ENCODE measurements at regions not wholly inside any gene's neighbourhood (a gene's known extent, or its start where the extent isn't known, plus 50 kb on each side); places are given as distances from the start of the nearest gene placed in this dataset.

GRCh38 chr5:5634817-5635216 is 212.3 kb downstream of the ICE1 start:
- no peak for DNase-seq
- ATAC-seq = no peak

DNA sequence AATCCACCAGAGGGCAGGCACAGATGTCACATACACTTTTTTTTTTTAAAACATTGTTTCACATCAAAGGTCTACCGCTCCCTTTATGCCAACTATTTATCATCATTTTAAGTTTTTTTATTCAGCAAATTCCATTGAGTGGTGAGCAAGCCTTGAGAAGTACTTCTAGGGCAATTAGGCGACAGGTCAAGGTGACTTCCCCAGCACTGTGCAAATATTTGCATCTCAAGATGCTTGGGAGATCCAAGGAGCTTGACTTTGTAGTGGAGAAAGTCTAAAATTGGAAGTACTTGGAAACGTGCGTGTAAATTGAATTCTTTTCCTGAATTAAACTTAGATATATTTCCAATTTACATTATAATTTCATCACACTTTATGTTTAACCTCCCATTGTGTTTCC is 211.1 kb downstream of the ICE1 start:
- ATAC-seq (no peak), DNase-seq (no peak)

GRCh38 chr5:5632678-5633077 is 210.2 kb downstream of the ICE1 start:
- no peak for ATAC-seq
- DNase-seq = no peak

GRCh38 chr5:5629607-5629978 is 207.1 kb downstream of the ICE1 start:
- ATAC-seq (no peak), DNase-seq (no peak)

GRCh38 chr5:5628866-5629606 is 206.6 kb downstream of the ICE1 start:
- ATAC-seq = no peak

GRCh38 chr5:5626412-5626811 is 203.9 kb downstream of the ICE1 start:
- ATAC-seq (no peak), DNase-seq (no peak)

More at GRCh38 chr5:5628866-5629606, 206.6 kb downstream of the ICE1 start:
- DNase-seq = no peak

- no peak for ATAC-seq
- no peak for DNase-seq
Measured at GRCh38 chr5:5625491-5625890, 203.0 kb downstream of the ICE1 start.

- no peak for DNase-seq
Measured at GRCh38 chr5:5623397-5623796, 200.9 kb downstream of the ICE1 start.

GRCh38 chr5:5622806-5623205 is 200.3 kb downstream of the ICE1 start:
- no peak for ATAC-seq

More at GRCh38 chr5:5623397-5623796, 200.9 kb downstream of the ICE1 start:
- ATAC-seq = no peak

DNA sequence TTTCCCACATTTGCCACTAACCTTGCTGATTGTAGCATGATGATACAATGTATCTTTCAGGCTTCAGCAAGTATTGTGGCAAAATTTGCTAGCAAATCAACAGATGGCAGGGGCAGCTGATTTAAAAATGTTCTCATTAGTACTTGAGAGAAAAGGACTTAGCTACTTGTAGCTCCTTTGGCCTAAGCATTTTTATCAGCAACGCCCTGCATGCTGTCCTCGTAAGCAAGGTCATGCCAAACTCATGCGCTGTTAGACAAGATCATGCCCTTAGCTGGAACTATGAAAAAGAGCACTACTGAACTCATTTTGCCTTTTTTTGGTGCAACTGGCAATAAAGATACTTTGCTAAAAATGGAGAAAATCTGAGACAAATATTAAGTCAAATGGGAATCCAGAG is 197.1 kb downstream of the ICE1 start:
- ATAC-seq (no peak), DNase-seq (no peak)

More at GRCh38 chr5:5622806-5623205, 200.3 kb downstream of the ICE1 start:
- DNase-seq = no peak

- ATAC-seq (no peak), DNase-seq (no peak)
Measured at GRCh38 chr5:5617024-5617423, 194.5 kb downstream of the ICE1 start.

- no peak for ATAC-seq
- DNase-seq = no peak
Measured at GRCh38 chr5:5616247-5616895, 193.9 kb downstream of the ICE1 start.

DNA sequence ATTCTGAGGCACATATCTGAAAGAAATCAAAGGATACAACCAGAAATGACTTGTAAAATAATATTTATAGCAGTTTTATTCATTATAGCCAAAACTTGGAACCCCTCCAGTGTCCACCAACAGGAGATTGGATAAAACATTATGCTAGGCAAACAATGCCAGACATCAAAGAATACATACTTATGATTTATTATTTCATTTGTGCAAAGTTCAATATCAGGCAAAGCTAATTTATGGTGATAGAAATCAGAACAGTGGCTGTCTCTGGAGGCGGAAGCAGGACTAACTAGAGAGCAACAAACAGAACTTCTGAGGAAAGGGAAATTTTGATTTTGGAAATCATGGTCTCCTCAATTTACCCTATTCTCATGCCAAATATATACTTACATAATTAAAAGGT is 193.1 kb downstream of the ICE1 start:
- ATAC-seq (no peak), DNase-seq (no peak)

DNA sequence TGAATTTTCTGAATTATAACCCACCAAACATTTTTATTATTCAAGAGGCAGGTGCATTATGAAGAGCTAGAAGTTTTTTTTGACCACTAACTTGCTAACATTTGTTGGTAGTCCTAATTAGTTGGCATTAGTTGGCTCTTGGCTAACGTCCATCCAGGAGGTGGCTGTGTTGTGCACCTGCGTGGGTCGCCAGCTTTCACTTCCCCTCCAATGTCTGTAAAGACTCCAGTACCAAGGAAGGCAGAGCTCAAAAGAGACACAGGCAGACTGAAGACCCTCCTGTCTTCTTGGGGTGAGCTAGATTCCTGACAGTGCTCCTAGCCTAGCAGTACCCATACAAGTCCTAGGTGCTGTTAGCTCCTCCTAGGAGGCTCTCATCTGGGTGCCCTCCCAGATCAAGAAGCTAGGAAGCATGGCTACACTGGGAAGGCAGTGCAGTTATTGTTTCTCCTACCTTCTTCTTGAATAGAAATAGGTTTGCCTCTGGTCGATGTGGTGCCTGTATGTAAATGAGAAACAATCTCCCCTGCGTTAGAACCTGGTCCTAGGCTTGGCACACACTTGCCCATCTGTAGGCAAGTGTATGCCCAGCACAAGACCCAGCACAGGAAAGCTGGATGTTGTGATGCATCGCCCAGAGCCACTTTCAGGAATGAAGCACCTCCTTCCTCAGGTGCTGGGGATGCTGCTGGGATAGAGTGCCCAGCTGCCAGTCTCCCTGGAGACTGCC is 190.9 kb downstream of the ICE1 start:
- DNase-seq (no peak), ATAC-seq (no peak)

- no peak for ATAC-seq
- DNase-seq = no peak
Measured at GRCh38 chr5:5612096-5612495, 189.6 kb downstream of the ICE1 start.

DNA sequence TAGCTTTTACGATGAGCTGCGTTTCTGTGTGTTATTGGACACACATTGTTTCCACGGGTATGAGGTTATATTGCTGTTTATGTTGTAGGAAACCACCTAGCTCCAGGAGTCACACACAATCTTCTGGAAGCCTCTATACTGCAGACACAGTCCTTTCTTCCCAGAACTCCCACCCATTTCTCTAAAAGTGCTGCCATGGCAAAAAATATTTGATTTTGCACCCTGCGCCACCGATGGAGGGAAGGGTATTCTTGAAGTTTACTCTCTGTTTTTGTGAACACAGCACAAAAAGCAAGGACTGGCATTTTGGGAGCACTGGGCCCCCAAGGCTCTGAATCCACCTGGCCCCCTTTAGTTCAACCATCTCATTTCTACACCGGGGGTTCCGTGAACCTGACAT is 187.5 kb downstream of the ICE1 start:
- ATAC-seq = no peak
- no peak for DNase-seq

DNA sequence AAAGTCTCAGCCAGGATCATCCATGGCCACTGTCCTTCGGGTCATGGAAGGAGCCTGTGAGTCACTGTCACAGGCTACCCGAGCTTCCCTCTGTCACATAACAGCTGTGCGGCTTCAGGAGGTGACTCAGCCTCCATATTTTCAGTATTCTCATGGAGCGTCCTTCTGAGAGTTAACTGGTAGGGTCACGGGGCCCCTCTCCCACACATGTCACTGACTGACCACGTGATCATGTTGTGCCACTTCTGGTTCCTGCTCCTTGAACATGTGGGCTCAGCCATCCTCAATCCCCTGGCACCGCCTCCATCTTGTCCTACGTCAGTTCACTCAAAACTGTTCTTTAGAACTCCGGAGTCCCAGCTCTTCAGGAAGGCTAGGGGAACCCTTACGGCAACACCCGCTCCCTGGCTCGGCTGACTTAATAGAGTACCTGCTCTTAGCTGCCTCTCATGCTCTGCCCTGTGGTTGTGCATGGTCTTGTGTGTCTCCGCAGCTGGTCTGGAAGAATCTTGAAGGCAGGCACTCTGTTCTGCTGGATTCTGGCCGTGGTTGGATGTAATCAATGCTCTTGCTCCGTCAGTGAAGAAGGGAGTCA is 182.8 kb downstream of the ICE1 start:
- no peak for ATAC-seq
- DNase-seq = no peak

GRCh38 chr5:5602554-5602953 is 180.1 kb downstream of the ICE1 start:
- no peak for ATAC-seq
- DNase-seq = no peak

- no peak for DNase-seq
- peak; percentile 32 for ATAC-seq
Measured at GRCh38 chr5:5598547-5599113, 176.2 kb downstream of the ICE1 start.

- DNase-seq = no peak
- no peak for ATAC-seq
Measured at GRCh38 chr5:5593391-5593790, 170.9 kb downstream of the ICE1 start.

DNA sequence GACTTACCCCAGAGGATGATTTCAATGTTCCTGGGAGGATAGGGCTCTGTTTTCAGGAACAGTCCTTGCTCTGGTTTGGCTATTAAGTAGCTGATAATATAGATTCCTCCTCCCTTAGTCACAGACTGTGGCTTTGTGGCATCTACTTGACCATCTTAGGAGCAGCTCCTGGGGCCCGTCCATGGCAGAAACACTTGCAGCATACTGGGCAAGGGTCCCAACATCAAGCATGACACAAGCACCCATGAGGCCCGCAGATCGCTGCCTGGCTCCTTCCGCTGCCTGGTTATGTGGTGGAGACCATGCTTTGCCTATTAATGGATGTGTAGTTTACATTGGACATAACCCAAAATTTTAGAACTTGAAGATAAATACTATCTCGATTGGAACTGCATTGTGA is 170.1 kb downstream of the ICE1 start:
- DNase-seq (no peak), ATAC-seq (no peak)

GRCh38 chr5:5591567-5591966 is 169.1 kb downstream of the ICE1 start:
- ATAC-seq (no peak), DNase-seq (no peak)

DNA sequence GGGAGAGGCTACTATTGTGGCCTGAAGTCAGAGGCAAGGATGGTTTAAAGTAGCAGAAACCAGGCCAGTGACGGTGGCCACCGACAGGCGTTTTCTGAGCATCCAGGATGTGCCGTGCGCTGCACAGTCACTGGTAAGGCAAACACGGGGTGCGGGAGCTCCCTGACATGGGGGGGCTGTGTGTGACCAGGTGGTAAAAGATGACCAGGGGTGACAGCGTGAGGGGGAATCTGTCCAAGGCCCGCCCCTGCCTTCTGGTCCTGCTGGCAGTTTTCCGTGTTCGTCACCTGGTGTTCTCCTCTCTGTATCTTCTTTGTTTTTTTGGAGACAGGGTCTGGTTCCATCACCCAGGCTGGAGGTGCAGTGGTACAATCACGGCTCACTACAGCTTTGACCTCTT is 167.4 kb downstream of the ICE1 start:
- ATAC-seq = no peak
- DNase-seq = no peak

Measured in stimulated activated naive CD8-positive, alpha-beta T cell treated with anti-CD3 and anti-CD28 coated beads, Interleukin-15, Interleukin-2, amounts not matched to agents 100 U/mL and 50 U/mL, for 24 hours (primary cell).